ENCODE measurements at regions not wholly inside any gene's neighbourhood (a gene's known extent, or its start where the extent isn't known, plus 50 kb on each side); places are given as distances from the start of the nearest gene placed in this dataset.

DNA sequence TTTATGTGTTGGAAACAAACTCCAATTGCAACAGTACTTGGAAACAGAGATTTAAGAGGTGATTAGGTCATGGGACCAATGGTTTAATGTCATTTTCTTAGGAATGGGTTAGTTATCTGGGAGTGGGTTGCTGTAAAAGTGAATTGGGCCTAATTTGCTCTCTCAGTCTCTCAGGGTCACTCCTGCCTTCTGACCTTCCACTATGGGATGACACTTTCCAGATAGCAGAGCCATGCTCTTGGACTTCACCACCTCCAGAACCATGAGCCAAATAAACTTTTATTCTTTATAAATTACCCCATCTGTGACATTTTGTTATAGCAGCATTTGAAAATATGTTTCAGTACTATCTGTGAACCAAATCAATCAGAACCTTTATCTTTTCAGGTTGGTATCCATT, 1509.1 kb downstream of the REEP3 start:
- TF ChIP-seq CTCF (IDR thresholded peaks at IDR 0.05) (no peak), EZH2 (IDR thresholded peaks at IDR 0.05) (no peak)

All from neural progenitor cell (in vitro differentiated cells).